GM19397 (cell line): ENCODE measurements at regions not wholly inside any gene's neighbourhood (a gene's known extent, or its start where the extent isn't known, plus 50 kb on each side); places are given as distances from the start of the nearest gene placed in this dataset.

ENCODE experiments used
- ATAC-seq: cut with Tn5 transposase; IDR thresholded peaks from one replicate; pipeline ENCODE4 v1.9.1; 2021; ENCODE audit warnings: mild to moderate bottlenecking, moderate library complexity; ENCODE audit not compliant: unreplicated experiment

DNA sequence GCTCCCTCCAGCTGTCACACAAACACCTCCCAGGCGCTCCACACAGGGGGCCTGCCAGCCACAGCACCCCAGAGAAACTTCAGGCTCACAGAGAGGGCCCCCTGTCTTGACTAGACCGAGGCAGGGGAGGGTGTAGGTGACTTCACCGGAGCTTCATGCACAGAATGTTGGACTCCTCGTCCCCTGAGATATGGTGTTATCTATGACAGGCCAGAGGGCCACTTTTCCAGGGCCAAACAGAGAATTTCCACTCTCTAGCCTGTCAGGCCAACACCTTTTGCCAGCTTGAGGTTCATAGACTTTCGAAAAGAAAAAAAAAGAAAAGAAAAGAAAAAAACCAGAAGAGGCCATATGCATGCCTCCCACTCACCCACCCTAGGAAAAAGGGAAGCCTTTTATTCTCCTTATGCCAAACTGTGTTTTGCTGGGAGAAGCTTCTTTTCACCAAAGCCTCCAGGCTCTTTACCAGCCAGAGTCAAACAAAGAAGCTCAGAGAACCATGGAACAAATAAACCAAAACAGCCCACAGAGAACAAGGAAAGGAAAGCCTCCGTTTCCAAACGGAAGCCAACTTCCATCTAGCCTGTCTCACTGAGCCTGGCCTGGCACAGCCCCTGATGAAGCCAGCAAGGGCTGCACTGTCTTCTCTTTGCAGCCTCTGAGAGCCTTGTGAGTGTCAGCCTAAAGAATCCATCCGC, 313.2 kb upstream of the JARID2 start:
- no peak for ATAC-seq

DNA sequence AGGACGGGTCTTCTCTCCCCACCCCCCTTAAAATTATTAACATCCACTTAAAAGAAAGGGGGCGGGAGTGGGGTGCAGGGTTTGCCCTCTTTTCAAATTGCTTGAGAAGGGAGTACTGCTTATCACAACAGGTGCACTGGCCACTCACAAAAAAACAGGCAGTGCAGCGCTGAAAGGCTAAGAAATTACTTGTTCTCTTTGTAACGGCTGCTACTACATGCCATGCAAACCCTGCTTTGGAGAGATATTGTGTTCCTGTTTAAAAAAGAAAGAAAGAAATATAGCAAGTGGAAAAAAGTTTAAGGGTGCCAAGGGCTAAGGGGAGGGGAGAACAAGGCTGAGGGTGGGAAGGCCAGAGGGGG, 312.7 kb upstream of the JARID2 start:
- ATAC-seq = no peak

DNA sequence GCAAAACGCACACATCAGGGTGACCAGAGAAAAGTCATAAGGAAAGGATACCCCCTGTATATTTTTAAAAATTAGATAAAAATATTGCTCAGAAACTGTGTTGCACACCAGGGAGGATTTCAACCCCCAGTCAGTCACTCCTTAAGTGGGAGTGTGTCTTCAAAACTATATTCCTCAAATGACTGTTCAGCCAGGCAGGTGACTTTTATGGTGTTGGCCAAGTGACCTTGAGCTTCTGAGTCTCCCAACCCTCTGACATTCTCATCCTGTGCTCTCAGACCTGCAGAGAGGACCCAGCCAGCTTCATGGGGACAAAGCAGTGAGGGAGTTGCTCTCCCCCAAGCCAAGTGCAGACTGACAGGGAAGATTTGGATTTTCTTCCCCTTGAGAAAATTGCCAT, 311.9 kb upstream of the JARID2 start:
- no peak for ATAC-seq

DNA sequence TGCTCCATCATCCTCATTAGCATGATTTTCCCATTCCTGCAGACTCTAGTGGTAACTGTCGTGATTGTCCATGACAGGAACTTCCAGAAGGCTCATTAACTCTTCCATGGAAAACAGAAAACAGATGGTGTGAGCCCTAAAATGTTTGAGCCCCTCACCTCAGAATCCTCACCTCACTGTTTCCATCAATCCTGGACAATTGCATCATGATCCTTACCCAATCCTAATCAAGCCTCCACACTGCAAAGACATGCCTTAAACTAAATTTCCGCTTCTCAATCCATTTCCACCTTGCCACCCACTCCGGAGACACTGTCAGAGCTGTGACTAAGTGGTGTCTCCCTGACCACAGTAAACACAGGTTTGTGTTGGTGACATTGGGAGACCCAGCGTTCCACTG, 311.0 kb upstream of the JARID2 start:
- no peak for ATAC-seq

DNA sequence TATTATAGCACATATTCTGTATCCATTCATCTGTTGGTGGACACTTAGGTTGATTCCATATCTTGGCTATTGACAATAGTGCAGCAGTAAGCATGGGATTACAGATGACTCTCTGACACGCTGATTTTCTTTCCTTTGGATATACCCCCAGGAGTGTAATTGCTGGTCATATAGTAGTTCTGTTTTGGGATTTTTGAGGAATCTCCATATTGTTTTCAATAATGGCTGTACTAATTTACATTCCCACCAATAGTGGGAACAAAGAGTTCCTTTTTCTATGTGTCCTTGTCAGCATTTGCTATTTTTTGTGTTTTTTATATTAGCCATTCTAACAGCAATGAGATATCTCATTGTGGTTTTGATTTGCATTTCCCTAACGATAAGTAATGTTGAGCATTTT, 309.0 kb upstream of the JARID2 start:
- ATAC-seq = no peak

DNA sequence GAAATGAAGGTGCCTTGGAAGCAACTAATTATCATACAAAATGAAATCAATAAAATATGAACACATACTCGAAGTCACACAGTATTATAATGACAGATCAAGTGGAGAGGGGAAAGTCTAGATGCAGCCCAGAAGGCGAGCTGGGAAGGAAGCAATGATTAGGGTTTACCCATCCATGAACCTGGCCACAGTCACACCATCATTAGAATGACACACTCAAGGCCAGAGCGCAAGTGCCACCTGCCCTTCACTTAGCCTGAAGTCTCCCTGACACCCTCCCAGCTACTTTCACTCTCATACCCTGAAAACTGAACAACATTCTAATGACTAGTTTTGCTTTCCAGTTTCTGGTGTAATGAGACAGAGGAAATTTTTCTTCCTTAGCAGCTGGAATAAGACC, 302.8 kb upstream of the JARID2 start:
- no peak for ATAC-seq

DNA sequence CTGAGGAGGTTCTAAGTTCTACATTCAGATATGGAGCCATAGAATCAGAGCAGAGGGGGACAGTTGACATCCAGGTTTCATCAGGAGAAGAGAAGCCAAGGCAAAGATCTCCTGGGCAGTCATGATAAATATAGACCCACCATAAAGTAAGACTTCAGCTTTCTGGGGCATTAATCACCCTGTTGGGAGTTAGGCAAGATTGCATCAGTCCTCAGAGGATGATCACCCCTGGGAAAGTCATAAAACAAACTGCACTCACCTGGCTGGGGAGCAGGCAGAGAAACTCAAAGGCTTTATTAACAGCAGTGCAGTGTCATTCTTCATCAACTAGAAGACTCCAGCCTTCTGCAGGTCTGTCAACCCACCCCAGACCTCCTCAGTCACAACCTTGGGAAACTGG, 301.3 kb upstream of the JARID2 start:
- no peak for ATAC-seq

DNA sequence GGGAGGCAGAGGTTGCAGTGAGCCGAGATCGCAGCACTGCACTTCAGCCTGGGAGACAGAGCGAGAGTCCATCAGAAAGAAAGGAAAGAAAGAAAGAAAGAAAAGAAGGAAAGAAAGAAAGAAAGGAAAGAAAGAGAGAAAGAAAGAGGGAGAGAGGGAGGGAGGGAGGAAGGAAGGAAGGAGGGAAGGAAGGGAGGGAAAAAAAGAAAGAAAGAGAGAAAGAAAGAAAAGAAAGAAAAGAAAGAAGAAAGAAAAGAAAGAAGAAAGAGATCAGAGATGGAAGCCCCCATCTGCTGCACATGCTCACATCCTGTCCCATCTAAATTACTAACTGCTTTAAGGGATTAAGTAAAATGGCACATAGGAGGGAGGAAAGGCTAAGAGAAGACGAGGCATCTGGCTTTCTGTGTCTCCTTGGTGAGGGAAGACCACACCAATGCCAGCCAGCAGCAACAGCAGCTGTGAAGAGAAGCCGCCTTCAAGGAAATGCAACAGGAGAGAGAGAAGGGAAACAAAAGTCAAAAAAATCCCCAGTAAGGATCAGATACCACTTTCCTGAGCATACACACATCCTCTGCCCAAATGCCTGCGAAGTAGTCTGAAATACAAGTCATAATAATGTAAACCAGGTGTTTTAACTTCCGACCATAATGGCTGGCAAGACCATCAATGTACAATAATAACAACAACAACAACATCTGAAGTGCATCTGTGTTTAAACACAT, 300.2 kb upstream of the JARID2 start:
- ATAC-seq = no peak

DNA sequence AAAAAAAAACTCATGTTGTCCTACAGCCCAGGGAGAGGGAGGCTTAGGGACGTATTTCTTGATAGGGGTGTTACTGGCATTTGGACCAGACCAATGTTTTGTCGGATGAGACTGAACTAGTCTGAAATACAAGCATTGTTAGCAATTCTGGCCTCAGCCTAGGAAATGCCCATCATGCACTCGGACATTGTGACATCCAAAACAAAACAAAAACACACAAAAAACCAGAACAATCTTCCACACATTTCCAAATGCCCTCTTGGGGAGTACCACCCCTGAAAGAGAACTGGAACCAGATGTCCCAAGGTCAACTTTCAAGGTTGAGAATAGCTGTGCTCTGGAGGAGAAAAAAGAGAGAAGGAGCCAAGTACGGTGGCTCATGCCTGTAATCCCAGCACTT, 299.1 kb upstream of the JARID2 start:
- no peak for ATAC-seq

DNA sequence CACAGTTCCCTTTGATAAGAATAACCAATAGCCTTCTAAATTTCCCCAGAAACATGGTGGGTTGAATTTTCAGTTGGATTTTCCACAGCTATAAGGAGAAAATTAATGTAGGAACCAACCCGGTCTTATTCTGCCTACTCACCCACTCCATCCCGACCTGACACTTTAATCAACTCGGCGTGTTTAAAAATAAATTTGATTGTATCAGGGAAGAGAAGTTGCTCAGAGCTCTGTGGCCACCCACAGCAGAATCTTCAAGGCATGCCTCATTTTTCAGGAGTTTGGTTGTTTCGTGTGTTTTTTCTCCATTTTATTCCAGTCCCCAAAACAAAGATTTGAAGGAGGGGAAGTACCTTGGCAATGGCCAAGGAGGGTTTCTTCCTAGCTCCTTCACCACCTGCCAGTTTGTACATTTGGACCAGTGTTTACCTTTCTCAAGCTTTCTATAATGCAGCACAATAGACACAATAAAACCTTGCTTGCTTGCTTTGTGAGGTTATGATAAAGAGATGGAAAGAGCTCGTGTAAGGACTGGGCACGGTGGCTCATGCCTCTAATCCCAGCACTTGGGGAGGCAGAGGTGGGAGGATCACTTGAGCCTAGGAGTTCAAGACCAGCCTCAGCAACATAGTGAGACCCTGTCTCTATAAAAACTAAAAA, 297.2 kb upstream of the JARID2 start:
- no peak for ATAC-seq

DNA sequence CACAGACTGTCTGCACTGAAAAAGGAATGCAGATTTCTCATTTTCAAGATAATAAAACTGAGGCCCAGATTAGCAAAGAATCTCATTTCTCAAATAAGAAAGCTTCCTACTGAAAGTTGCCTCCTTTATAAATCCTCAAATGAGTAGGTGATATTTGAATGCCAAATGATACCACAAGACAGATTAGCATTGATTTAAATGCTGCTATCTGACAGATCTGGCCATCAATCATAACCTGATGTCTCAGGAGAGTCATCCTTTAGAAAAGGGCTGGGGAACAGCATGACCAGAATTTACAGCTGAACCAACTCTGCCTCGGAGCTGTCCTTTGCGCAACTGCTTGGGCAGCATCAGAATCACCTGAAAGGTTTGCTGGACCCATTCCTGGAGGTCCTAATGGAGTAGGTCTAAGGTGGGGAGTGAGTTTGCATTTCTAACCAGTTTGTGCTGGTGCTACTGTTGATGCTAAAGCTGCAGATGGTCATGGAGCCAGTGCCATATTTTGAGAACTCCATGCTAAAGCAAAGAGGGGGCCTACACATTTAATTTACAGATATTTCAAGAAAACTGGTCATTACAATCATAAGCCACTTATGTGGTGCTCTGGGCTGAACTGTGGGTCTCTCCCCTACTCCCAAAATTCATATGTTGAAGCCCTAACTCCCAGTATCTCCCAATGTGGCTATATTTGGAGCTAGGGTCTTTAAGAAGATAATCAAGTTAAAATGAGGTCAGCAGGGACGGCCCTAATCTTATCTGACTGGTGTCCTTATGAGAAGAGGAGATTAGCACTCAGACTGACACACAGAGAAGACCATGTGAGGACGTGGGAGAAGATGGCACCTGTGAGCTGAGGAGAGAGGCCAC, 295.5 kb upstream of the JARID2 start:
- no peak for ATAC-seq

DNA sequence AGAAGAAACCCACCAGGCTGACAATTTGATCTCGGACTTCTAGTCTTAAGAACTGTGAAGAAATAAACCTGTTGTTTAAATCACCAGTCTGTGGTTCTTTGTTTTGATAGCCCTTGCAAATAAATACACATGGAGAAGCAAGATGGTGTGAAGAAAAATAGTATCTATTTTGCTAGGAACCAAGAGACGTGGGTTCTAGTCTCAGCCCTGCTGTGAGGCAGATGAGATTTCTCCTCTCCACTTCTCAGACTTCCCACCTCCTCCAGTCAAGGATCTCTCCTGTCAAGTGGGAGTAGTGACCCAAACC, 294.9 kb upstream of the JARID2 start:
- ATAC-seq = no peak

DNA sequence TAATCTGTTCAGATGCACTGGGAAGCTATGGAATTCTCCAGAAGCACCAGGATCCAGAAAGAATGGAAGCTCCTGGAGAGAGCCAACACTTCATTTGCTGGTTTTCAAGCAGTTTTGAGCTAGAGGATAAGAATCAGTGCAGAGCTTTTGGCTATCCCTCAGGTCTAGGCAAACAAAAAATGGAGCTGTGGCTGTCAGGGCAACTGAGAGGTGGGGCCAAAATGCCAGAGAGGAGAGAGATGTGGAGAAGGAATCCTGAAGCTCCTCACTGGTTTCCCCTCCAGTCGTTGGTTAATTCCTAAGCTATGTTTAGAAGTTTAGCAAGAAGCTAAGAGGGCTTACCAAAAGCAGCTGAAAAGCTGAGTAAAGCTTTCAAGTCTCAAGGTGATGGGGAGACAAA, 294.2 kb upstream of the JARID2 start:
- no peak for ATAC-seq

DNA sequence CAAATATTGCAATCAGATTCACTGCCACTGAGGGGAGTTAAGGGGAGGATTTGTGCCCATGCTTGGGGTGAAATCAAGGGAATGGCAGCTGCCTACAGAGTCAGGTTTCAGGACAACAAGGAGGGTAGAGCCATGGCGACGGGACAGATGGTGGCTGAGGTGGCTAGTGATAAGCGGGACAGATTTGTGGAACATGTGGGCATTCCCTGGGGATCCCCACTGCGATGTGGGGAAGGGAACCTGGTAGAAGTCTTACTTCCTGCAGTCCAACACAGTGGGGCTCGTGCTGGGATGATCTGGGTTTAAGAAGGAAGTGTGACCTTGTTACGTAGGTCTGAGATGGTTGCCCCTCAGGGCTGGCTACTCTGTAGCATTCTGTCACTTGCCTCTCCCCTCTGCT, 292.0 kb upstream of the JARID2 start:
- no peak for ATAC-seq

DNA sequence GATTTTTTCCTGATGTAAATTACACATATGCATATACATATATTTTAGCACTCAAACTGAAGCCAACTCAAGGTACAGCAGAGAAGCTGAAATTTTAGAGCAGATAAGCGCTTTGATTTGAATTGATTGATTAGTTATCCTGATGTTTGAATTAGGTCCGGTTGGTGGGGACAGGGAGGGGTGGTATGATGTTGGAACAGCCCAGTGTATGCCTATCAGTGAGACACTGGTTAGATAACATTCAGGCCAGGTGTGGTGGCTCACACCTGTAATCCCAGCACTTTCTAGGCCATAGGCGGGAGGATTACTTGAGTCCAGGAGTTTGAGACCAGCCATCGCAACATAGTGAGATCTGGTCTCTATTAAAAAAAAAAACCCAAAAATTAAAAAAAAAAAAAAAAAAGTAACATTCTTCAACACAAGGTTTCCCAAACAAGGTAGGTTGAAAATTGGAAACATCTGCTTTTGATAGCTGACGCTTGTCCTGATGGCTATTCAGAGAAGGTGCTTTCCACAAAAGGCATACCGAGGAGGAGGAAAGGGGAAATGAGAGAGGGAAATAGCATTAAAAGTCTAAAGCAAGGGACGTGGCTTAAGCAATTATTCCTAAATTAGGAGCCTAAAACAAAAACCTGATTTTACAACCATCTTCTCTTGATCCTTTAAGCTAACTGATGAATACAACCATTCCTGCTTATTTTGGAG, 288.4 kb upstream of the JARID2 start:
- ATAC-seq = no peak

DNA sequence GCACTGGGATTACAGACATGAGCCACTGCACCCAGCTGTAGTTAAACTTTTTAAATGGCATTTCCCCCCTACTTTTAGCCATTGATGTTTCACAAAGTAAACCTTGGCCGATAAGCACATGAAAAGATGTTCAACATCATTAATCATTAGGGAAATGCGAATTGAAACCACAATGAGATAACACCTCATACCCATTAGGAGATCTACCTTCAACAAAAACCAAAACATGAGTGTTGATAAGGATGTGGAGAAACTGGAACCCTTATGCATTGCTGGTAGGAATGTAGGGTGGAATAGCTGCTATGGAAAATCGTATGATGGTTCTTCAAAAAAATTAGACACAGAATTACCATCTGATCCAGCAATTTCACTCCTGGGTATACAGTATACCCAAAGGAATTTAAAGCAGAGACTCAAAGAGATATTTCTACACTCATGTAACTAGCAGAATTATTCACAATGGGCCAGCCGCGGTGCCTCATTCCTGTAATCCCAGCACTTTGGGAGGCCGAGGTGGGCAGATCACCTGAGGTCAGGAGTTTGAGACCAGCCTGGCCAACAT, 286.5 kb upstream of the JARID2 start:
- no peak for ATAC-seq

DNA sequence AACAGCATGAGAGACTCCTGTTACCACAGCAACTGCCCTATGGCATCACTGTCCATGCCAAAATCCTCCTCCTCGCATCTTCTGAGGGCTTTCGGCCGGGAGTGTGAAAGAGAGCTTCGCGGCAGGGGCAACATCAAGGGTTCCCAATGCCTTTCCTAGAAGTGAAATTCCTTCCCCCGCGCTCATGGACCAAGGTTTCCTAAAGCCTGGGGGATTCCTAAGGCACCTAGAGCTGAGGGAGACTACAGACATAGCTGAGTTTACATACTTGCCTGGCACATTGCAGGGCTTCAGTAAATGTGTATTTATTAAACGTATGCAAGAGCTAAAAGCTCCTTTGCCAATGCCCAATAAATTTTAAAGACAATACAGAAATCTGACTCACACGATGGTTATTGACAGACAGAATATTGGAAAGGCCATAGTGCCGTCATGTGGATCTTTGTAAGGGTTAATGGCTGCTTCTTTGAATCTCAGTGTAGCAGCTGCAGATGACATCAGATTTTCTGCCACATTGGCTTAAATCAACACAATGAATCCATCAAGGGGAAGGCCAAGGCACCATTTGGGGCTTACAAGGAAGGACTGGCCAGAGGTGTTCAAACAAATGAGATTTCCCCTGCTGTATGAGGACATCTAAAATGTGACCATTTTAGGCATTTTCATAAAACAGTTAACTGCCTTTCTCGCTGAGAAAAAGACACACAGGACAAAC, 281.2 kb upstream of the JARID2 start:
- ATAC-seq = no peak

DNA sequence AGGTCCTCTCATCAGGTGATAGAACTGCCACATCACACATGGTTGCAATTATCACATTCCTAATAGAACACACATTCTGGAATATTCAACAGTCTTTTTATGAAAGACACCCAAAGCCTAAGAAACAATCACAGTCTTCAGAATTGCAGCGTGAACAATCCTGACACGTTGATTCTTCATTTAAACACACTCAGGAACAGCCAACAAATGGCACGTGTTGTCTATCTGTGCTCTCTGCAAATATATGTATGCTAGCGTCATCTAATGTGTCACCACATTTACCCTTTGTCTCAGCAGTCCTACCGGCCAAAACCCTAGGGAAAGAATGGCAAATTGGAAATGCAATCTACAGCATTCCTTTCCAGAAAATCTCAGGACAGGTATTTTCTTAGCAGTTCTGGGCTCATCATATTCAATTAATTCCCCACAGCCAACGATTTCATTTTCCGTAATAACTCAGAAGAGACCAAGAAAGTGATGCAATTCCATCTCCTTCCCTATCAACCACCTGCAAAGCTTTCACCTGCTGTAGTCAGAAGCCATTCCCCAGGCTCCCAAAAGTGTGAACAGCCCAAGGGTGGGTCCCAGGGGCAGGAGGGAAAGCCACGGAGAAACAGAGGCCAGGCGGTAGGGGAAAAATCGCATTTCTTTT, 280.3 kb upstream of the JARID2 start:
- no peak for ATAC-seq

DNA sequence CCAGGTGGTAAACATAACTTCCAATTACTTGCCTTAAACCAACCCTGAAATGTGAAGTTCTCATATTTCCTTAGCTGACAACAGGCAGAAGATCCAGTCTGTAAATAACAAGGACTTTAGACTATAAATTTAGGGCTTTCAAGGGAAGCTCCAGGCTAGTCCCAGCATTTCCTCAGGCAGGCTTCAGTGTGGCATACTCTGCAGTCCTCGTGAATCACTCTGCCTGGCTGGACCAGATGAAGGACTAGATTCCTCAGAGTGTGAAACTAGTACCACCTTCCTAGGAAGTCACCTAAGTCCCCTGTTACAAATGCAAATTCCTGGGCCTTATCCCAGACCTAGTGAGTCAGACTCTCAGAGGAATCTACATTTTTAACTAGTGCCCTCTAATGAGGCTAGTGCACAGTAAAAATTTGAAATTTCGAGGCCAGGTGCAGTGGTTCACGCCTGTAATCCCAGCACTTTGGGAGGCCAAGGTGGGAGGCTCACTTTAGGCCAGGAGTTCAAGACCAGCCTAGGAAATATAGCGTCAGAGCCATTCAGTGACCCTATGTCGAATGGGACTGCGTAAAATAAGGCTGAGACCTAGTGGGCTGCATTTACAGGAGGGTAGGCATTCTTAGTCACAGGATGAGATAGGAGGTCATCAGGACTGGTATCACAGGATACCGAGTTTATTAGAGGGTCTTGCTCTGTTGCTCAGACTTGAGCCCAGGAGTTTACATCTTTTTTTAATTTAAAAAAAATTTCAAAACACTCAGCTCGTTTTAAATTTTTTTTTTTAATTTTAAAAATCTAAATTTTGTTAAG, 279.6 kb upstream of the JARID2 start:
- ATAC-seq = no peak
